ENCODE measurements at regions not wholly inside any gene's neighbourhood (a gene's known extent, or its start where the extent isn't known, plus 50 kb on each side); places are given as distances from the start of the nearest gene placed in this dataset.

- Mint-ChIP-seq H3K27ac (no peak overlapping the region), H3K36me3 (ENCODE audit: low read depth) (no peaks in the 10 kb centered on the region), H3K4me1 (peaks cover 10% of the 10 kb centered on the region), H3K9me3 (no peaks in the 10 kb centered on the region), H3K4me3 (no peak overlapping the region), H3K27me3 (ENCODE audit: low read depth) (no peaks in the 10 kb centered on the region)
- TF ChIP-seq, protein P1, sequence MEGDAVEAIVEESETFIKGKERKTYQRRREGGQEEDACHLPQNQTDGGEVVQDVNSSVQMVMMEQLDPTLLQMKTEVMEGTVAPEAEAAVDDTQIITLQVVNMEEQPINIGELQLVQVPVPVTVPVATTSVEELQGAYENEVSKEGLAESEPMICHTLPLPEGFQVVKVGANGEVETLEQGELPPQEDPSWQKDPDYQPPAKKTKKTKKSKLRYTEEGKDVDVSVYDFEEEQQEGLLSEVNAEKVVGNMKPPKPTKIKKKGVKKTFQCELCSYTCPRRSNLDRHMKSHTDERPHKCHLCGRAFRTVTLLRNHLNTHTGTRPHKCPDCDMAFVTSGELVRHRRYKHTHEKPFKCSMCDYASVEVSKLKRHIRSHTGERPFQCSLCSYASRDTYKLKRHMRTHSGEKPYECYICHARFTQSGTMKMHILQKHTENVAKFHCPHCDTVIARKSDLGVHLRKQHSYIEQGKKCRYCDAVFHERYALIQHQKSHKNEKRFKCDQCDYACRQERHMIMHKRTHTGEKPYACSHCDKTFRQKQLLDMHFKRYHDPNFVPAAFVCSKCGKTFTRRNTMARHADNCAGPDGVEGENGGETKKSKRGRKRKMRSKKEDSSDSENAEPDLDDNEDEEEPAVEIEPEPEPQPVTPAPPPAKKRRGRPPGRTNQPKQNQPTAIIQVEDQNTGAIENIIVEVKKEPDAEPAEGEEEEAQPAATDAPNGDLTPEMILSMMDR (IDR thresholded peaks at IDR 0.05; ENCODE audit: unreplicated experiment in 3 of 3) = no peak
Observed at GRCh38 chr9:109597496-109597895, 99.4 kb upstream of the PTPN3 start.

DNA sequence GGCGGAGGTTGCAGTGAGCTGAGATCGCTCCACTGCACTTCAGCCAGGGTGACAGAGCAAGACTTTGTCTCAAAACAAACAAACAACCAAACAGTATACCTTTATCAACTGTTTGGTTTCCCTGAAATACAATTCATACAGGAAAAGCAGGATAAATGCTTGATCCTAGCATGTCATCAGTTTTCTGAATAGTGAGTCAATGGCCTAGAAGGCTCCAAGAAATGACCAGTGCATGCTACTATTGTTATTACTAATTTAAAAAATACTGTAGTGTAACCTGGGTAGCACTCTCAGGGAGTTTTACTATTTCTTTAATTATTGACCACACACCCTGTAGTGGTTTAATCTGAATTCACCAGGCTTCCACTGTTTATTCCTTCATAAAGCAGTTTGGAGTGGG is 101.0 kb upstream of the PTPN3 start:
- H3K4me1 Mint-ChIP-seq = peaks cover 26% of the 10 kb centered on the region
- no peak overlapping the region for H3K27ac Mint-ChIP-seq
- TF ChIP-seq, protein P1 (IDR thresholded peaks at IDR 0.05; ENCODE audit: unreplicated experiment in 3 of 3) = no peak
- no peaks in the 10 kb centered on the region for H3K36me3 Mint-ChIP-seq (ENCODE audit: low read depth)
- H3K4me3 Mint-ChIP-seq = no peak overlapping the region
- H3K27me3 Mint-ChIP-seq (ENCODE audit: low read depth) = no peaks in the 10 kb centered on the region
- H3K9me3 Mint-ChIP-seq = no peaks in the 10 kb centered on the region

DNA sequence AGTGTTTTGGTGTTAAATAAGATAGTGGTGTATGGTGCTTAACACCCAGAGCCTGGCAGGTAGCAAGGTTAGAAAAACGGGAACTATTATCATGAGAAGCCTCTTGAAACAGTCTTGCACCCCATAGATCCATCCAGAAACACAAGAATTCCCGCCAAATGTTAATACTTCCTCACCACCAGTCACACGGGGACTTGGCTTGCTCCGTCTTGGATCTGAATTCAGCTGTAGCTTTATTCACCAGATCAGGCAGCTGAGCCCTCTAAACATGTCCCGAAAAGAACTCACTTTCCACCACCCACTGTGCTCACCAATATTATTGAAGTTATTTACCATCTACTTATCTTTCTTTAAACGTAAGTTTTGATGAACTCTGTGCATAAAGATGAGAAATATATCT is 101.6 kb upstream of the PTPN3 start:
- TF ChIP-seq, protein P1 (IDR thresholded peaks at IDR 0.05; ENCODE audit: unreplicated experiment in 3 of 3) = no peak
- Mint-ChIP-seq H3K4me3 (no peak overlapping the region), H3K36me3 (ENCODE audit: low read depth) (no peaks in the 10 kb centered on the region), H3K27me3 (ENCODE audit: low read depth) (no peaks in the 10 kb centered on the region), H3K9me3 (no peaks in the 10 kb centered on the region), H3K4me1 (peaks cover 32% of the 10 kb centered on the region), H3K27ac (no peak overlapping the region)

GRCh38 chr9:109600142-109600541 is 102.0 kb upstream of the PTPN3 start:
- TF ChIP-seq, protein P1 (IDR thresholded peaks at IDR 0.05; ENCODE audit: unreplicated experiment in 3 of 3) = no peak
- no peaks in the 10 kb centered on the region for H3K9me3 Mint-ChIP-seq
- no peaks in the 10 kb centered on the region for H3K36me3 Mint-ChIP-seq (ENCODE audit: low read depth)
- H3K4me3 Mint-ChIP-seq = no peak overlapping the region
- H3K27ac Mint-ChIP-seq = no peak overlapping the region
- H3K27me3 Mint-ChIP-seq (ENCODE audit: low read depth) = no peaks in the 10 kb centered on the region
- H3K4me1 Mint-ChIP-seq = peaks cover 33% of the 10 kb centered on the region

GRCh38 chr9:109601181-109601580 is 103.1 kb upstream of the PTPN3 start:
- TF ChIP-seq, protein P1 (IDR thresholded peaks at IDR 0.05; ENCODE audit: unreplicated experiment in 3 of 3) = no peak
- Mint-ChIP-seq H3K27me3 (ENCODE audit: low read depth) (no peaks in the 10 kb centered on the region), H3K4me1 (peaks cover 37% of the 10 kb centered on the region), H3K27ac (no peak overlapping the region), H3K36me3 (ENCODE audit: low read depth) (no peaks in the 10 kb centered on the region), H3K9me3 (peaks cover 2% of the 10 kb centered on the region), H3K4me3 (no peak overlapping the region)

GRCh38 chr9:109602987-109603386 is 104.9 kb upstream of the PTPN3 start:
- Mint-ChIP-seq H3K4me3 (no peak overlapping the region), H3K27ac (peak overlapping the region in 2 of 3 experiments; percentile 20 to 47), H3K4me1 (peaks cover 37% of the 10 kb centered on the region), H3K9me3 (peaks cover 2% of the 10 kb centered on the region), H3K27me3 (ENCODE audit: low read depth) (no peaks in the 10 kb centered on the region), H3K36me3 (ENCODE audit: low read depth) (no peaks in the 10 kb centered on the region)
- TF ChIP-seq, protein P1 (IDR thresholded peaks at IDR 0.05; ENCODE audit: unreplicated experiment in 3 of 3) = no peak

Measured in nephron (organoid).